Fibroblast of pulmonary artery (primary cell): ENCODE measurements at regions not wholly inside any gene's neighbourhood (a gene's known extent, or its start where the extent isn't known, plus 50 kb on each side); places are given as distances from the start of the nearest gene placed in this dataset.

Source experiments
- DNase-seq: peaks from one replicate; pipeline ENCODE4 v3.0.0-alpha.2; 2010; ENCODE audit warnings: low read depth
- H3K4me3 ChIP-seq: replicated peaks from 2 replicates; pipeline ENCODE4 v1.5.1; 2011; ENCODE audit warnings: low read depth, mild to moderate bottlenecking, control low read depth, low read length, moderate library complexity
- CTCF ChIP-seq: IDR thresholded peaks from 2 replicates; pipeline ENCODE4 v1.5.1; 2011; ENCODE audit warnings: mild to moderate bottlenecking, control low read depth, low read length, inconsistent platforms; ENCODE audit errors: missing control alignments

- no peak for DNase-seq
- H3K4me3 ChIP-seq, result no peak overlapping the region
- TF ChIP-seq CTCF, result no peak
These were observed 101.9 kb upstream of the MAML3 start for GRCh38 chr4:140255927-140256326.

DNA sequence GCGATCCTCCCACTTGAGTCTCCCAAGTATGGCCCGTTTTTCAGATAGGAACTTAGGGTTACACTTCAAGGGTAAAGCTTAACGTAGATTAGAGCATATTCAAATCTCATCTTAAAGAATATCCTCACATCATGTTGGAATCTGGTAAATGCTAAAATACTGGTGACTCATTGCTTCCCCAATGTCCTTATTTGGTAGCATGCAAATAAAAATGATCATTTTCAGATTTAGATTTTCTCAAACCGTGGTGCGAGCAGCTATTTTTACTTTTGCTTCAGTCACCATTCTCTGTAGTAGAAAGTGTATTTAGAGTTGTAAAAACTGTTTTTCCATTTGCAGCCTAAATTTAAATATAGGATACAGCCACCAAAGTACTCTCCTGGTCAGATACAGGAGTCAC is 101.5 kb upstream of the MAML3 start:
- TF ChIP-seq CTCF, result no peak
- no peak overlapping the region for H3K4me3 ChIP-seq
- peak; percentile 39 for DNase-seq

GRCh38 chr4:140254651-140255299 is 100.8 kb upstream of the MAML3 start:
- TF ChIP-seq CTCF, result no peak
- DNase-seq, result no peak
- H3K4me3 ChIP-seq, result no peak overlapping the region

DNA sequence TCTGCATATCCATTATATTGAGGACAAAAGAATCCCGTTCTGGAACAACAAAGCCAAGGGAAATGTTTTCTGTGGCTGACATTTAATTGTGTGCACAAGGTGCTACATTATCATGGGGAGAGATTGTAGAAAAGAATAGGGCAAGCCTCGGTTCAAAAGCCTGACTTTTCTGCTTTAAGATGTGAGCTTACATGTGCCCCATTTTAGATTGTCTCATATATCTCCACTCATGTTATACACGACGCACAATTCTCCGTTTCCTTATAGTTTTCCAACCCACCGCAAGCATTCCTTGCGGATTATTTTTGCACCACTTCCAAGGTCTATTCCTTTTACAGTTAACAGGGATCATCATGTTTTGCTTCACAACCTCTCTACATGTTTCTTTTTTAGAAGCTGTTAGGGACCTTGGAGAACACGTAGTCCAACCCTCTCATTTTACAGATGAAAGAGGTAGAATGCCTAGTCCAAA is 99.6 kb upstream of the MAML3 start:
- no peak for DNase-seq
- no peak for TF ChIP-seq CTCF
- H3K4me3 ChIP-seq, result no peak overlapping the region

DNA sequence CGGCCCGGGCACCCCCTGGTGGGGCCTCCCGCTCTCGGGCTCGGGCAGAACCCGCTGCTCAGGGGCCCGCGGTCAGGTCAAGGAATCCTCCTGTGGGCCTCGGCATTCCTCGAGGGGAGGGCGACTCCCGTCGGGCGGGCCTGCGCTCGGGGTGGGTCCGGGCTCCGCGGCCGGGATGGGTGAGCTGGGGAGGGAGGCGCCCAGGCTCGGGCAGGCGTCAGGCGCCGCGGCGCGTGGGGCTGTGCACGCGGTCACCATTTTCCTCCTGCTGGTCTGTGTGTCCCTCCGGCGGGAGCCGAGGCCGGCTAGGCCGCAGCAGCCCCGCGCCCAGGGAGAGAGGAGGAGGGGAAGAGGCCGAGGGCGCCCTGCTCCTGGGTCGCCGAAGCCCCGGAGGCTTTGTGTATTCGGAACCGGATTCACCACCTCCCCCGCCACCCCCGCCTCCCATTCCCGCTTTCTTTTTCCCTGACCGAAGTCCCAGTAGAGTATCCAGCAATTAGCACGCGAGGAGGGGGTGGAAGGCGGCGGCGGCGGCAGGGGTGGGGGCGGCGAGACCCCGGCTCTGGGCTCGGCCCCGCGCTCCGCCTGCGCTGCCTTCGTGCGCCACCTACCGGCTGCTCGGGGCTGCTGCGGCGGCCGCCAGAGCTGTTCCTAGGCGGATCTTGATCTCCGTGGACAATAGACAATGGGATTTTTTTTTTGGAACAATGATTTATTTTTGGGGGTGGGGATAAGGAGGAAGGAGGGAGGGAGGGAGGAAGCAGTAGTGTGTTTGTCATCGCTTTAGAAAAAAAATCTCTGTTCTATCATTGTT is 99.0 kb upstream of the MAML3 start:
- DNase-seq, result peak; percentile 90
- H3K4me3 ChIP-seq, result peak overlapping the region; percentile 48
- TF ChIP-seq CTCF, result peak; percentile 60

- DNase-seq, result no peak
These were observed 98.3 kb upstream of the MAML3 start for GRCh38 chr4:140252141-140252741.

More at GRCh38 chr4:140252141-140252741, 98.3 kb upstream of the MAML3 start:
- no peak for TF ChIP-seq CTCF
- H3K4me3 ChIP-seq, result peak overlapping the region; percentile 48
